ENCODE measurements at regions not wholly inside any gene's neighbourhood (a gene's known extent, or its start where the extent isn't known, plus 50 kb on each side); places are given as distances from the start of the nearest gene placed in this dataset.

DNA sequence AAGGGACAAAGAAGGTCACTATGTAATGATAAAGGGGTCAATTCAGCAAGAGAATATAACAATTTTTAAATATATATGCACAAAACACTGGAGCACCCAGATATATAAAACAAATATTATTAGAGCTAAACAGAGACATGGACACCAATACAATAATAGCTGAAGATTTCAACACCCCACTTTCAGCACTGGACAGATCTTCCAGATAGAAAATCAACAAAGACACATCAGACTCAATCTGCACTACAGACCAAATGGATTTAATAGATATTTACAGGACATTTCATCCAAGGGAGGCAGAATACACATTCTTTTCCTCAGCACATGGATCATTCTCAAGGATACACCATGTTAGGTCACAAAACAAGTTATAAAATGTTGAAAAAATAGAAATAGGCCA, 111.4 kb downstream of the SOX3 start:
- TF ChIP-seq, protein P1, sequence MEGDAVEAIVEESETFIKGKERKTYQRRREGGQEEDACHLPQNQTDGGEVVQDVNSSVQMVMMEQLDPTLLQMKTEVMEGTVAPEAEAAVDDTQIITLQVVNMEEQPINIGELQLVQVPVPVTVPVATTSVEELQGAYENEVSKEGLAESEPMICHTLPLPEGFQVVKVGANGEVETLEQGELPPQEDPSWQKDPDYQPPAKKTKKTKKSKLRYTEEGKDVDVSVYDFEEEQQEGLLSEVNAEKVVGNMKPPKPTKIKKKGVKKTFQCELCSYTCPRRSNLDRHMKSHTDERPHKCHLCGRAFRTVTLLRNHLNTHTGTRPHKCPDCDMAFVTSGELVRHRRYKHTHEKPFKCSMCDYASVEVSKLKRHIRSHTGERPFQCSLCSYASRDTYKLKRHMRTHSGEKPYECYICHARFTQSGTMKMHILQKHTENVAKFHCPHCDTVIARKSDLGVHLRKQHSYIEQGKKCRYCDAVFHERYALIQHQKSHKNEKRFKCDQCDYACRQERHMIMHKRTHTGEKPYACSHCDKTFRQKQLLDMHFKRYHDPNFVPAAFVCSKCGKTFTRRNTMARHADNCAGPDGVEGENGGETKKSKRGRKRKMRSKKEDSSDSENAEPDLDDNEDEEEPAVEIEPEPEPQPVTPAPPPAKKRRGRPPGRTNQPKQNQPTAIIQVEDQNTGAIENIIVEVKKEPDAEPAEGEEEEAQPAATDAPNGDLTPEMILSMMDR (IDR thresholded peaks at IDR 0.05): no peak
- TF ChIP-seq POLR2A (IDR thresholded peaks at IDR 0.05): no peak

Data from adrenal gland (tissue), 5 donors.